ENCODE measurements at regions not wholly inside any gene's neighbourhood (a gene's known extent, or its start where the extent isn't known, plus 50 kb on each side); places are given as distances from the start of the nearest gene placed in this dataset.

GRCh38 chr12:67152451-67152850 is 116.7 kb upstream of the CAND1 start:
- Histone ChIP-seq H3K9me3 (ENCODE audit: low read length) (no peaks in the 10 kb centered on the region), H4K20me1 (ENCODE audit: insufficient read depth) (no peaks in the 10 kb centered on the region), H3F3A (ENCODE audit: insufficient read depth, low read length, poor library complexity, severe bottlenecking) (no peaks in the 10 kb centered on the region), H3K9me2 (ENCODE audit: insufficient read depth, low read length) (no peaks in the 10 kb centered on the region), H3K4me3 (ENCODE audit: low read length) (no peak overlapping the region), H3K9ac (ENCODE audit: low read length) (no peak overlapping the region), H3K36me3 (ENCODE audit: insufficient read depth, low read length) (no peaks in the 10 kb centered on the region), H3K27ac (ENCODE audit: low read length) (no peak overlapping the region), H2AFZ (ENCODE audit: low read depth, low read length) (no peak overlapping the region), H3K79me2 (replicated peaks; ENCODE audit: insufficient read depth, low read length) (no peaks in the 10 kb centered on the region), H3K4me2 (ENCODE audit: low read length) (no peak overlapping the region), H3K27me3 (ENCODE audit: insufficient read depth, low read depth, low read length) (no peaks in the 10 kb centered on the region)
- TF ChIP-seq, protein P1, sequence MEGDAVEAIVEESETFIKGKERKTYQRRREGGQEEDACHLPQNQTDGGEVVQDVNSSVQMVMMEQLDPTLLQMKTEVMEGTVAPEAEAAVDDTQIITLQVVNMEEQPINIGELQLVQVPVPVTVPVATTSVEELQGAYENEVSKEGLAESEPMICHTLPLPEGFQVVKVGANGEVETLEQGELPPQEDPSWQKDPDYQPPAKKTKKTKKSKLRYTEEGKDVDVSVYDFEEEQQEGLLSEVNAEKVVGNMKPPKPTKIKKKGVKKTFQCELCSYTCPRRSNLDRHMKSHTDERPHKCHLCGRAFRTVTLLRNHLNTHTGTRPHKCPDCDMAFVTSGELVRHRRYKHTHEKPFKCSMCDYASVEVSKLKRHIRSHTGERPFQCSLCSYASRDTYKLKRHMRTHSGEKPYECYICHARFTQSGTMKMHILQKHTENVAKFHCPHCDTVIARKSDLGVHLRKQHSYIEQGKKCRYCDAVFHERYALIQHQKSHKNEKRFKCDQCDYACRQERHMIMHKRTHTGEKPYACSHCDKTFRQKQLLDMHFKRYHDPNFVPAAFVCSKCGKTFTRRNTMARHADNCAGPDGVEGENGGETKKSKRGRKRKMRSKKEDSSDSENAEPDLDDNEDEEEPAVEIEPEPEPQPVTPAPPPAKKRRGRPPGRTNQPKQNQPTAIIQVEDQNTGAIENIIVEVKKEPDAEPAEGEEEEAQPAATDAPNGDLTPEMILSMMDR (IDR thresholded peaks at IDR 0.05; ENCODE audit: poor library complexity, severe bottlenecking): no peak
- TF ChIP-seq RAD21 (conservative IDR thresholded peaks at IDR 0.05) (no peak), SMC3 (conservative IDR thresholded peaks at IDR 0.05; ENCODE audit: poor library complexity) (no peak), POLR2AphosphoS5 (IDR thresholded peaks at IDR 0.05) (no peak), REST (IDR thresholded peaks at IDR 0.05; ENCODE audit: borderline replicate concordance) (no peak), TAF1 (IDR thresholded peaks at IDR 0.05; ENCODE audit: low read depth) (no peak), EZH2 (IDR thresholded peaks at IDR 0.05; ENCODE audit: borderline replicate concordance, insufficient read depth, low read length, poor library complexity, severe bottlenecking) (no peak), MXI1 (conservative IDR thresholded peaks at IDR 0.05; ENCODE audit: poor library complexity, severe bottlenecking) (no peak), EP300 (conservative IDR thresholded peaks at IDR 0.05; ENCODE audit: poor library complexity, severe bottlenecking) (no peak)

DNA sequence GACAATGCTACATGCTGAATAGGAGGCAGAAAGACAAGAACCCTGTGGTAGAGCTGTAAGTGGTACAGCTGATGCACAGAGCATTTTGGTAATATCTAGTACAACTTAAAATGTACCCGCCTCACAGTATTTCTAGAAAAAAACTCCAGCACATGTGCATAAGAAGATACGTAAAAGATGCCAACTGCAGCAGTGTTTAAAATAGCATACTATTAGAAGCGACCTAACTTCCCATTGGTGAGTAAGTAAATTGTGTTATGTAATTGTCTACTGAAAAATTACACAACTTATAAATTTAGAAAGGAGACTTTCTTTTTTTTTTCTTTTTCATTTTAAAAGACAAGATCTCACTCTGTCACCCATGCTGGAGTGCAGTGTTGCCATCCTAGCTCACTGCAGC is 114.3 kb upstream of the CAND1 start:
- Histone ChIP-seq H2AFZ (ENCODE audit: low read depth, low read length) (no peak overlapping the region), H3K9me3 (ENCODE audit: low read length) (no peaks in the 10 kb centered on the region), H3K36me3 (ENCODE audit: insufficient read depth, low read length) (no peaks in the 10 kb centered on the region), H3K9me2 (ENCODE audit: insufficient read depth, low read length) (no peaks in the 10 kb centered on the region), H3K4me3 (ENCODE audit: low read length) (no peak overlapping the region), H3K27me3 (ENCODE audit: insufficient read depth, low read depth, low read length) (no peaks in the 10 kb centered on the region), H3K4me2 (ENCODE audit: low read length) (no peak overlapping the region), H3K9ac (ENCODE audit: low read length) (no peak overlapping the region), H3F3A (ENCODE audit: insufficient read depth, low read length, poor library complexity, severe bottlenecking) (no peaks in the 10 kb centered on the region), H3K27ac (ENCODE audit: low read length) (no peak overlapping the region), H3K79me2 (replicated peaks; ENCODE audit: insufficient read depth, low read length) (no peaks in the 10 kb centered on the region), H4K20me1 (ENCODE audit: insufficient read depth) (no peaks in the 10 kb centered on the region)
- TF ChIP-seq MXI1 (conservative IDR thresholded peaks at IDR 0.05; ENCODE audit: poor library complexity, severe bottlenecking) (no peak), EP300 (conservative IDR thresholded peaks at IDR 0.05; ENCODE audit: poor library complexity, severe bottlenecking) (no peak), SMC3 (conservative IDR thresholded peaks at IDR 0.05; ENCODE audit: poor library complexity) (no peak), POLR2AphosphoS5 (IDR thresholded peaks at IDR 0.05) (no peak), REST (IDR thresholded peaks at IDR 0.05; ENCODE audit: borderline replicate concordance) (no peak), EZH2 (IDR thresholded peaks at IDR 0.05; ENCODE audit: borderline replicate concordance, insufficient read depth, low read length, poor library complexity, severe bottlenecking) (no peak), RAD21 (conservative IDR thresholded peaks at IDR 0.05) (no peak), TAF1 (IDR thresholded peaks at IDR 0.05; ENCODE audit: low read depth) (no peak)
- TF ChIP-seq, protein P1 (IDR thresholded peaks at IDR 0.05; ENCODE audit: poor library complexity, severe bottlenecking): no peak
